ENCODE measurements at regions not wholly inside any gene's neighbourhood (a gene's known extent, or its start where the extent isn't known, plus 50 kb on each side); places are given as distances from the start of the nearest gene placed in this dataset.

- CTCF ChIA-PET, result no interaction called here
- Mint-ChIP-seq H3K36me3 (no peaks in the 10 kb centered on the region), H3K9me3 (no peaks in the 10 kb centered on the region), H3K4me3 (no peak overlapping the region), H3K27me3 (no peaks in the 10 kb centered on the region), H3K27ac (no peak overlapping the region), H3K4me1 (no peaks in the 10 kb centered on the region)
- DNase-seq, result no peak
These were observed 275.4 kb downstream of the FOXA2 start for GRCh38 chr20:22308934-22309333.

- Mint-ChIP-seq H3K9me3 (no peaks in the 10 kb centered on the region), H3K4me1 (no peaks in the 10 kb centered on the region), H3K4me3 (no peak overlapping the region), H3K36me3 (no peaks in the 10 kb centered on the region), H3K27ac (no peak overlapping the region), H3K27me3 (no peaks in the 10 kb centered on the region)
- no peak for DNase-seq
- CTCF ChIA-PET, result no interaction called here
These were observed 277.0 kb downstream of the FOXA2 start for GRCh38 chr20:22307409-22307808.

GRCh38 chr20:22305381-22305780 lies 279.0 kb downstream of the FOXA2 start:
- Mint-ChIP-seq H3K27ac (no peak overlapping the region), H3K36me3 (no peaks in the 10 kb centered on the region), H3K4me1 (no peaks in the 10 kb centered on the region), H3K27me3 (no peaks in the 10 kb centered on the region), H3K9me3 (no peaks in the 10 kb centered on the region), H3K4me3 (no peak overlapping the region)
- CTCF ChIA-PET, result no interaction called here
- no peak for DNase-seq

- Mint-ChIP-seq H3K27ac (no peak overlapping the region), H3K4me1 (no peaks in the 10 kb centered on the region), H3K36me3 (no peaks in the 10 kb centered on the region), H3K27me3 (no peaks in the 10 kb centered on the region), H3K4me3 (no peak overlapping the region), H3K9me3 (peaks cover 2% of the 10 kb centered on the region)
- CTCF ChIA-PET, result no interaction called here
- DNase-seq, result no peak
These were observed 280.8 kb downstream of the FOXA2 start for GRCh38 chr20:22303523-22303922.

- Mint-ChIP-seq H3K4me3 (no peak overlapping the region), H3K9me3 (peaks cover 5% of the 10 kb centered on the region), H3K4me1 (no peaks in the 10 kb centered on the region)
These were observed 282.3 kb downstream of the FOXA2 start for GRCh38 chr20:22302039-22302438.

GRCh38 chr20:22293886-22294285 lies 290.5 kb downstream of the FOXA2 start:
- CTCF ChIA-PET, result no interaction called here
- Mint-ChIP-seq H3K27ac (no peak overlapping the region), H3K27me3 (no peaks in the 10 kb centered on the region), H3K4me3 (no peak overlapping the region), H3K4me1 (no peaks in the 10 kb centered on the region), H3K9me3 (peaks cover 9% of the 10 kb centered on the region), H3K36me3 (no peaks in the 10 kb centered on the region)
- no peak for DNase-seq

More at GRCh38 chr20:22302039-22302438, 282.3 kb downstream of the FOXA2 start:
- DNase-seq, result no peak
- Mint-ChIP-seq H3K27me3 (no peaks in the 10 kb centered on the region), H3K36me3 (no peaks in the 10 kb centered on the region), H3K27ac (no peak overlapping the region)
- CTCF ChIA-PET, result no interaction called here

GRCh38 chr20:22289442-22289841 lies 294.9 kb downstream of the FOXA2 start:
- Mint-ChIP-seq H3K9me3 (peaks cover 2% of the 10 kb centered on the region), H3K4me3 (no peak overlapping the region), H3K4me1 (no peaks in the 10 kb centered on the region), H3K36me3 (no peaks in the 10 kb centered on the region), H3K27ac (no peak overlapping the region), H3K27me3 (no peaks in the 10 kb centered on the region)
- CTCF ChIA-PET, result no interaction called here
- DNase-seq, result no peak

- Mint-ChIP-seq H3K4me1 (no peaks in the 10 kb centered on the region), H3K4me3 (no peak overlapping the region), H3K36me3 (no peaks in the 10 kb centered on the region)
These were observed 295.4 kb downstream of the FOXA2 start for GRCh38 chr20:22288957-22289356.

GRCh38 chr20:22288156-22288555 lies 296.2 kb downstream of the FOXA2 start:
- H3K27me3 Mint-ChIP-seq, result no peaks in the 10 kb centered on the region
- CTCF ChIA-PET, result no interaction called here
- no peaks in the 10 kb centered on the region for H3K9me3 Mint-ChIP-seq
- H3K27ac Mint-ChIP-seq, result no peak overlapping the region
- no peak for DNase-seq
- H3K4me3 Mint-ChIP-seq, result no peak overlapping the region
- no peaks in the 10 kb centered on the region for H3K4me1 Mint-ChIP-seq
- no peaks in the 10 kb centered on the region for H3K36me3 Mint-ChIP-seq

More at GRCh38 chr20:22288957-22289356, 295.4 kb downstream of the FOXA2 start:
- CTCF ChIA-PET, result no interaction called here
- Mint-ChIP-seq H3K27ac (no peak overlapping the region), H3K27me3 (no peaks in the 10 kb centered on the region), H3K9me3 (peaks cover 2% of the 10 kb centered on the region)
- no peak for DNase-seq

GRCh38 chr20:22285555-22285954 lies 298.8 kb downstream of the FOXA2 start:
- Mint-ChIP-seq H3K27ac (no peak overlapping the region), H3K27me3 (no peaks in the 10 kb centered on the region), H3K9me3 (no peaks in the 10 kb centered on the region), H3K4me3 (no peak overlapping the region), H3K36me3 (no peaks in the 10 kb centered on the region), H3K4me1 (no peaks in the 10 kb centered on the region)
- CTCF ChIA-PET, result no interaction called here
- DNase-seq, result no peak

- Mint-ChIP-seq H3K36me3 (no peaks in the 10 kb centered on the region), H3K27me3 (no peaks in the 10 kb centered on the region), H3K4me3 (no peak overlapping the region), H3K27ac (no peak overlapping the region), H3K9me3 (peaks cover 6% of the 10 kb centered on the region), H3K4me1 (no peaks in the 10 kb centered on the region)
- CTCF ChIA-PET, result no interaction called here
- no peak for DNase-seq
These were observed 301.7 kb downstream of the FOXA2 start for GRCh38 chr20:22282696-22283095.

GRCh38 chr20:22274330-22274729 lies 310.0 kb downstream of the FOXA2 start:
- Mint-ChIP-seq H3K9me3 (peaks cover 15% of the 10 kb centered on the region), H3K27ac (no peak overlapping the region), H3K4me3 (no peak overlapping the region), H3K4me1 (no peaks in the 10 kb centered on the region), H3K36me3 (no peaks in the 10 kb centered on the region), H3K27me3 (no peaks in the 10 kb centered on the region)
- CTCF ChIA-PET, result no interaction called here
- DNase-seq, result no peak

GRCh38 chr20:22268675-22269074 lies 315.7 kb downstream of the FOXA2 start:
- Mint-ChIP-seq H3K27me3 (no peaks in the 10 kb centered on the region), H3K9me3 (peaks cover 13% of the 10 kb centered on the region), H3K4me3 (no peak overlapping the region), H3K27ac (no peak overlapping the region), H3K36me3 (no peaks in the 10 kb centered on the region), H3K4me1 (no peaks in the 10 kb centered on the region)
- no peak for DNase-seq
- CTCF ChIA-PET, result no interaction called here

GRCh38 chr20:22264917-22265316 lies 319.5 kb downstream of the FOXA2 start:
- Mint-ChIP-seq H3K4me3 (no peak overlapping the region), H3K36me3 (no peaks in the 10 kb centered on the region), H3K27ac (no peak overlapping the region), H3K4me1 (no peaks in the 10 kb centered on the region), H3K9me3 (peaks cover 6% of the 10 kb centered on the region), H3K27me3 (no peaks in the 10 kb centered on the region)
- DNase-seq, result no peak
- CTCF ChIA-PET, result no interaction called here

GRCh38 chr20:22260506-22260905 lies 323.9 kb downstream of the FOXA2 start:
- no peak overlapping the region for H3K27ac Mint-ChIP-seq
- H3K36me3 Mint-ChIP-seq, result no peaks in the 10 kb centered on the region
- no peak for DNase-seq
- CTCF ChIA-PET, result no interaction called here
- H3K27me3 Mint-ChIP-seq, result no peaks in the 10 kb centered on the region
- no peaks in the 10 kb centered on the region for H3K4me1 Mint-ChIP-seq
- peaks cover 2% of the 10 kb centered on the region for H3K9me3 Mint-ChIP-seq
- no peak overlapping the region for H3K4me3 Mint-ChIP-seq

- Mint-ChIP-seq H3K4me1 (no peaks in the 10 kb centered on the region), H3K27me3 (no peaks in the 10 kb centered on the region), H3K4me3 (no peak overlapping the region), H3K9me3 (peaks cover 5% of the 10 kb centered on the region), H3K36me3 (no peaks in the 10 kb centered on the region), H3K27ac (no peak overlapping the region)
- no peak for DNase-seq
- CTCF ChIA-PET, result no interaction called here
These were observed 326.5 kb downstream of the FOXA2 start for GRCh38 chr20:22257912-22258311.
